ENCODE measurements at regions not wholly inside any gene's neighbourhood (a gene's known extent, or its start where the extent isn't known, plus 50 kb on each side); places are given as distances from the start of the nearest gene placed in this dataset.
A peak's percentile ranks its signal among the peaks of the same experiment; 100 is the strongest.

DNA sequence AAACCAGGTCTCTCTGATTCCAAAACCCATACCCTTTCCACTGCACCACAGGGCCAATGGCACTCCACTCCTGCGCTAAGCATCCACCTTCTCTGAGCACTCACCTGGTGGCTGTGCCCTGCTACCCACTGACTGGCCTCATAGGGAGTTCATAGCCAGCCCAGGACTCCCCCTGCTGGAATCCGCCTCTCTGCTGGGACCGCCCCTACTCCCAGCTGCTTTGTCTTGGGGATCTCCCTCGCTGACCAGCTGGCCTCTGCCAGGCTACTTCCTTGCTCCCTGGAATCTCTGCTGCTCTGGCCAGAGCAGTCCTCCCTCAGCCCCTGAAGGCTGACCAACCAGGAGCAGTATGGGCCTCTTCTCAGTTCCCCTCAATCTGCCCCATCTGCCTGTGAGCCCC is 129.7 kb downstream of the FAXC start:
- TF ChIP-seq CTCF (IDR thresholded peaks at IDR 0.05; ENCODE audit: insufficient read depth, low read depth, low read length, missing control alignments): no peak
- no peak overlapping the region for H3K4me3 ChIP-seq (ENCODE audit: low read length)
- DNase-seq (ENCODE audit: low read depth): peak; percentile 39

- no peak for TF ChIP-seq CTCF (IDR thresholded peaks at IDR 0.05; ENCODE audit: insufficient read depth, low read depth, low read length, missing control alignments)
- DNase-seq (ENCODE audit: low read depth): no peak
- H3K4me3 ChIP-seq (ENCODE audit: low read length): no peak overlapping the region
Observed at GRCh38 chr6:99216959-99217358, 132.5 kb downstream of the FAXC start.

DNA sequence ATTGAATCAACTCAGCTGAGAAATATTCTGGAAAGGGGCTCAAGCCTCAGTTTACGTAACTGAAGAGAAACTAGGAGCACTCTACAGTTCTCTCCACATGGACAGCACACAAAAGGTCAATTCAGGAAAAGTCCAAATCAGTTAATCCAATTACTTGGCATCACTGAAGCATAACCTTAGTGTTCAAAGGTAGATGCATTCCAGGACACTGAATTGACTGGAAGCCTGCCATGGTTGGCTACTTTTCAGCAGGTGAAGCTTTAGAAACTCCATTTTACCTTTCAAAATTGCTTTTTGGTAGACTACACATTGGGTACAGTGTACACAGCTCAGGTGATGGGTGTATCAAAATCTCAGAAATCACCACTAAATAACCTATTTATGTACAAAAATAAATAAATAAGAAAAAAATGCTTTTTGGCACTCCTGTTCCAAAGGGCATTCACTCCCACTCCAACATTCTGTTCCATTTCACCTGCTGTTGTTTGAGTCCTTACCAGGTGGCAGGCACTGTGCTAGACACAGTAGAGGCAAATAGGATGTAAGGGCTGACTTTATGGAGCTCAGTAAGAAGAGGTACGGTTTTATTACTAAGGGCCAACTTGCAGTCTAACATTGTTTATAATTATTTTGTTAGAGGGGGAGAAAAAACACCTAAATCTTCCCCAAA is 153.4 kb downstream of the FAXC start:
- no peak for TF ChIP-seq CTCF (IDR thresholded peaks at IDR 0.05; ENCODE audit: insufficient read depth, low read depth, low read length, missing control alignments)
- peak; percentile 16 for DNase-seq (ENCODE audit: low read depth)

DNA sequence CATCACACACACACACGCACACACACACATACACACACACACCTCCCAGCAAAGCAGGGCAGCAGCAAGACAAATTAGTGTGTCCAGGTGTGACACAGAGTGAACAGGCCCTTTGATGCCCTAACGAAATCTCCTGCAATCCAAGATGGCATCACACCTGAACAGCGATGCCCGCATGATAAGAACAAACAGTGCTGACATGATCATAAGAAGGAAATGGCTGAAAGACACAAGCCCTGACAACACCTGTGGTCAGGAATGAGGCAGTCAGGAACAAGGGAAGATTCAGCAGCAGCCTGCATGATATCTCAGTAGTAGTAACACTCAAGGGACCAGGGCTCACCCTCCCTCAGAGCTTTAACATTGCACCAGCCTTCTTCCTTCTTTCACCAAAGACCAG is 156.9 kb downstream of the FAXC start:
- no peak for TF ChIP-seq CTCF (IDR thresholded peaks at IDR 0.05; ENCODE audit: insufficient read depth, low read depth, low read length, missing control alignments)
- no peak overlapping the region for H3K4me3 ChIP-seq (ENCODE audit: low read length)

More for the DNA sequence above, 153.4 kb downstream of the FAXC start:
- no peak overlapping the region for H3K4me3 ChIP-seq (ENCODE audit: low read length)

DNA sequence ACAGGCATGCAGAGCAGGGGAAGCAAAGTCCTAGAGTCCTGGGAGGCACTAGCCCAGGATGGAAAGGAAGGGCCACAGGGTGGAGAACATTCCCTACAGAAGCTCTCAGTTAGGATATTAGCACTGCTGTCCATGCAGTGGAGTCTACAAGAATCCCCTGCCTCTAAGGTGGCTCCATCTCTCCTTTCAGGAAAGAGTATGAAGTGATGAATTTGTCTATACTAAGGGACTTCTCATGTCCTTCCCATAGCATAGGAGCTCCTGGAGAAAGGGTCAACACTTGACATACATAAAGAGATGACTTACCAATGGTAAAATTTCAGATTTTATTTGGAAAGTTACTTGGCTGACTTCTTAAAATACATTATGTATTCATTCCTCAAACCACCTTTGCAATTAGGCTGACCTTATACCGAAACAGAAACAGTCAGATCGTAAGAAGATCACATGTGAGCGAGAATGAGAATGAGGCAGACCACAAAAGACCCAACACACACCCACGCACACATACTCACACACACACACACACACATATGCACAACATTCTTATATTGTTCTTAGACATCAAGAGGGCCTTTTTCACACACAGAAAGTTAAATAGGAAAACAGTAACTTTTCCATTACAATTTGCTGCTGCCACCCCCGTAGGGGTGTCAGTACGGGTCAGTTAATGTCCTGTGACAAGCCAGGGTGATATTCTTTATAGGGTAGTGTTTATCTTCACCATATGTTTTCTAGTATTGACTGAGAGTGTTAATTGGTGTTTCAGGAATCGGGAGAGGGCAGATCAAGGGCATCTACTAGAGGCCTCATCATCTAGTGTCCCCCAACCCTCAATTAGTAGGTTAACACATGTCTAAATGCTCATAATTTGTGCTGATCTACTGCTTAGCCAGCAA is 159.4 kb downstream of the FAXC start:
- TF ChIP-seq CTCF (IDR thresholded peaks at IDR 0.05; ENCODE audit: insufficient read depth, low read depth, low read length, missing control alignments): no peak
- no peak overlapping the region for H3K4me3 ChIP-seq (ENCODE audit: low read length)
- no peak for DNase-seq (ENCODE audit: low read depth)

More for the DNA sequence above, 156.9 kb downstream of the FAXC start:
- DNase-seq (ENCODE audit: low read depth): peak; percentile 68

DNA sequence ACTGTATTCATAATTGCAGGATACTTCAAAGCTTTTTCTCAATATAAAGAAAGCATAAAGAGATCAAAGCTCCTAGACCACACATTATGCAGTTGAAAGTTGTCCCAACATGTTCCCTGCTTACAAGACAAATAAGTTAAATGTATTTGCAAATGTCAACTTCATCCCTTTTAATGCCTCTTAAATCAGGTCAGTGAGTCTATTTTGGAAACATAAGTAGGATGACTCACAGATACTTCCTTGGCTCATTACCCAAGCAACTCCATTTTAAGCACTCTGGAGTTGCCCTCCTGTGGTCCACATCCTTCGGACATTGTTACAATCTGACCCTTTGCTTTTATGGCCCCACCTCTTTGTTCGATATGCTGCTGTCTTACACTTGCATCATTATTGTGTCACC is 162.0 kb downstream of the FAXC start:
- TF ChIP-seq CTCF (IDR thresholded peaks at IDR 0.05; ENCODE audit: insufficient read depth, low read depth, low read length, missing control alignments): no peak
- DNase-seq (ENCODE audit: low read depth): peak; percentile 44
- H3K4me3 ChIP-seq (ENCODE audit: low read length): no peak overlapping the region
